Islet precursor cell (in vitro differentiated cells): ENCODE measurements at regions not wholly inside any gene's neighbourhood (a gene's known extent, or its start where the extent isn't known, plus 50 kb on each side); places are given as distances from the start of the nearest gene placed in this dataset.
A peak's percentile ranks its signal among the peaks of the same experiment; 100 is the strongest.
"Not testable (repeated sequence)": the region's sequence is repeated elsewhere in the genome, so short reads cannot be mapped to it uniquely, and the experiment has no call there.

Experiments
- DNase-seq: peaks from one replicate; pipeline ENCODE4 v3.0.0-alpha.2; 2018

- DNase-seq, result not testable (repeated sequence)
Measured at GRCh38 chr21:18096413-18096812, 148.2 kb upstream of the CHODL start.

- no peak for DNase-seq
Measured at GRCh38 chr21:18089786-18090185, 154.8 kb upstream of the CHODL start.

DNA sequence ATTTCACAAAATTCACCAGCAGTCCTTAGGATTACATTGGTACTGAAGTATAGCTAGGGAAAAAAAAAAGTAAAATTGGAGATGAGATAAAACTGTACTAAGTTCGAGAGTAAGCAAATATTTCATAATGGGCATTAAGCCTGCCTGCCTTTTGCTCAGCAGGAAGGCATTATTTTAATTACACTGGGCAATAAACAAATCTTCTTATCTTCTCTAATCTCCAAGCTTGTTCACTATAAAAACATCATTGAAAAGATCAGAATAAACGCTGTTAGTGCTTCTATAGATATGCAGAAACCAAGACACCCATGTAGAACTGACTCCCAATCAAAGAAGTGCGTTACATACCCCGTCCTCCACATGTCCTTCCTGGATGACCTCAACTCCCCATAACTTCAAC, 174.2 kb upstream of the CHODL start:
- DNase-seq, result no peak

DNA sequence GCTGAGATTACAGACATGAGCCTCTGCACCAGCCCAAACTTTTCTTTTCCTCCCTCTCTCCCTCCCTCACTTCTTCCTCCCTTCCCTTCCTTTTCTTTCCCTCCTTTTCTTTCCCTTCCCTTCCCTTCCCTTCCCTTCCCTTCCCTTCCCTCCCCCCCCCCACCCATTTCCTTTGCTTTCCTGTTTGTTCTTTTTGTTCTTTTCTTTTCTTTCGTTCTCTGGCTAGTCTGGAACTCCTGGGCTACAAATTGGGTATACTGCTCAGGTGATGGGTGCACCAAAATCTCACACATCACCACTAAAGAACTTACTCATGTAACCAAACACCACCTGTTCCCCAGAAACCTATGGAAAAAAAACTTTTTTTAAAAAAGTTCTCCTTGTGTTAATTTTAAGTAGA, 174.8 kb upstream of the CHODL start:
- no peak for DNase-seq

GRCh38 chr21:18060402-18060801, 184.2 kb upstream of the CHODL start:
- no peak for DNase-seq

DNA sequence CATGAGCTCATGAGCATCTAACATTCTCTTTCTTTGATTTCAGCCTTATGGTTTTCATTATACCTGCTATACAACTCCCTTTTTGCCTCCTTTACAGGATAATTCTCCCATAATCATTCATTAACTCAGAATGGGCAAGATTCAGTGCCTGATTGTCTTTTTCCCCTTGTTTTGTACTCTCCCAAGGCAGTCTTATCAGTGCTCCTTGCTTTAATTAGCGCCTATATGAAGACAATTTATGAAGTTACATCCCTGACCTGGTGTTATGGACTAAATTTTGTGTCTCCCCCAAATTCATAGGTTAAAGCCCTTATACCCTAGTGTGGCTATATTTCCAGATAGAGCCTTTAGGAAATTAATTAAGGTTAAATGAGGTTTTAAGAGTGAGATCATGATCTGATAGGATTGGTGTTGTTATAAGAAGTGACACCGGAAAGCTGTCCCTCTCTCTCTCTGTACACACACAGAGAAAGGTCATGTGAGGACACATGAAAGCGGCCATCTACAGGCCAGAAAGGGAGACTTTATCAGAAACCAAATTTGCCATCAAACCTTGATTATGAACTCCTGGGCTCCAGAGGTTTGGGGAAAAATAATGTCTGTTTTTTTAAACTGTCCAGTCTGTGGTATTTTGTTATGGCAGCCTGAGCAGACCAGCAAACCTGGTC, 185.8 kb upstream of the CHODL start:
- DNase-seq, result no peak

- DNase-seq, result no peak
Measured at GRCh38 chr21:18053151-18053550, 191.5 kb upstream of the CHODL start.

- no peak for DNase-seq
Measured at GRCh38 chr21:18049461-18049860, 195.2 kb upstream of the CHODL start.

GRCh38 chr21:18041012-18041411, 203.6 kb upstream of the CHODL start:
- peak; percentile 54 for DNase-seq

GRCh38 chr21:18030248-18030647, 211.1 kb upstream of the C21orf91 start:
- DNase-seq, result no peak

DNA sequence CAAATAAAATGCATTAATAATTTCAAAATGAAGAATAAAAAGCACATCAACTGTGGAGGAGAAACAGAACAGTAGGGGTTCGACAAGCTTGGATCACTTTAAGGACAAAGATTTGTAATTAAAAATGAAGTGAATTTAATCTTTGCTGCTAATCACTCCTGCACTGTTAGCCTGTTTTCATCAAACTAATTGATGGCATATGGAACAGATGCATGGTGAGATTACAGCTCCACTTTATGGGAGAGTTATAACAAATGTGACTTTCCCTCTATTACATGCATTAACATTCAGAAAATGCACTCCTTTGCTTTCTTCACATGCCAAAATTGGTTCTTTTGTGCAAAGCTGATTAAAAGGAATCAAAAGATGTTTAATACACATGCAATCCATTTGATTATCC, 207.2 kb upstream of the C21orf91 start:
- no peak for DNase-seq

GRCh38 chr21:18023711-18024110, 204.6 kb upstream of the C21orf91 start:
- no peak for DNase-seq

DNA sequence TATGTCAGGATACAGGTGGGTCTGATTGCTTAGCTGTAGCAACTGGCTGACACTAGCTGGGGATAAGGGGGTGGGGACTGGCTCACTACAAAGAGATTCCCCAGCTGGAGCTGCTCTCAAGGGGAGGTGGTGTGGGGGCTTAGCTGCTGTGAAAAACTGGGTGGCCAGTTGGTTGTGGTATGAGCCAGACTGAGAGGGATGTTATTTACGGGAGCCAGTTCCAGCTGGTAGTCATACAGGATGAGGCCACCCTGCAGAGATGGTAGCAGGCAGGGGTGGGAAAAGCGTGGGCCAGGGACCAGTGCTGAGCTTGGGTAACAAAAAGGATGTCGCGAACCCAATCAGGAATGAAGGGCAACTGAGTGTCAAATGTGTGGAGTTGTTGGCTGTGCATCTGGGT, 204.0 kb upstream of the C21orf91 start:
- DNase-seq, result no peak

DNA sequence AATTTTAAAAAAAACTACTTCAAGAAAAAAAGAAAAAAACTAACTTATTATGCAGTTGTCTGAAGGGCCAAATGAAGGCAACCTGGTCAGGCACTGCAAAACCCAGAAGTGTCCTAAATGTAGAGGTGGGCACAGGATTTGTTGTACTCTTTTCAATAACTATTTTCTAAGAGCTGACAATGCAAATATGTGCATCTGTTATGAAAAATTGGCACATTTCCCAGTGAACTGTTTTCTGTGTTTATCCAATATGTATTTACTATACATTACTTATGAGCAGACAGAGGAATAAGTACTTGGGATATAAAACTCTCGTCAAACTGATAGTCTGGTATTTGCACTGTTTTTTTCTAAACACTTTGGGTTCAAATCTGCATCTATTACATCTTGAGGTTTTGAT, 188.0 kb upstream of the C21orf91 start:
- no peak for DNase-seq

GRCh38 chr21:18006691-18007090, 187.5 kb upstream of the C21orf91 start:
- DNase-seq, result no peak

DNA sequence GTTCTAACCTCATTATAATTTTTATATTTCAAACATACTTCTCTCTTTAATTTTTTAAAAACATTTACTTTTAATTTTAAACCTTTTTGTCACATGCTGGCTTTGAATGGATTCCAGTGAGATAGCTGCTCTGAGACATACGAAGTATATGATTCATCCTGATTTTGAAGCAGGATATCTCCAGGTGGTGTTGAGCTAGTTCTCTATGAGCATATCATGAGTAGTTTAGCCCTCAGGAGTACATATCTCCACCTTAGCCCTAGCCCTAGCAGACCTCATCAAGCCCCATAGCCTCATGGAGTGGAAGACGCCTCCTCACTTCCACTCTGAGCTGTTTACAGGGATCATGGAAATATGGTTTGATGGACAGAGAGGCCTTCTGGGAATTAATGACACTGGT, 183.2 kb upstream of the C21orf91 start:
- no peak for DNase-seq

- DNase-seq, result no peak
Measured at GRCh38 chr21:18000981-18001686, 182.0 kb upstream of the C21orf91 start.

GRCh38 chr21:17998599-17998998, 179.4 kb upstream of the C21orf91 start:
- not testable (repeated sequence) for DNase-seq

DNA sequence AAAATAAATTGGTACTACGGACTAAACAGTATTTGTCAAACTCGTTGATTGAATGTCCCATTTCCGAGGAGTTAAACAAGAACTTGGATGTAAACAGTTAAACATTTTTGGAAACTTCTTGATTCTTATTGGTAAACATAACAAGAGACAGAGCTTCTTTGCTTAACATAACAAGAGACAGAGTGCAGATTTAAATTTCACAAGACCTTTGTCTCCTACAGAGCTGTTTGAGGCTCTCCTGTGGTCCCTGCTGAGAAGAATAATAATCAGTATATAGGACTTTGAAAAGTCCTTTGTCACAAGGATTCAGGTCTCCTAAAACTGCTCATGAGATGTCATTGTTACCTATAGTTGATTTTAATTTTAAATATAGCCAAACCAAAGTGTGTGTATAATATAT, 170.6 kb upstream of the C21orf91 start:
- no peak for DNase-seq

DNA sequence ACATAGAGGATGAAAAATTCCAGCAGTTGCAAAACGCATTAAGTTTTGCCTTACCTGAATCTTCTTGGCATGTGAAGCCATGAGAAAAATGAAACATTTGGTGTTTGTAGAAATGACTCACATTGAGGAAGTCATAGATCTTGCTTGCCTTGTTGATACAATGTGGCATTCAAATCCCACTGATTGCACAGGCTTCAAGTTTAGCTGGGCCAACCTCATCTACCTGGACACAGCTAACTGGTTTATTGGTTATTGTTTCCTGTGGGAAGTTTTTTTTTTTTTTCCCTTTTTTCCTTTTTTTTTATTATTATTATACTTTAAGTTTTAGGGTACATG, 168.9 kb upstream of the C21orf91 start:
- no peak for DNase-seq

- no peak for DNase-seq
Measured at GRCh38 chr21:17987382-17988101, 168.4 kb upstream of the C21orf91 start.

DNA sequence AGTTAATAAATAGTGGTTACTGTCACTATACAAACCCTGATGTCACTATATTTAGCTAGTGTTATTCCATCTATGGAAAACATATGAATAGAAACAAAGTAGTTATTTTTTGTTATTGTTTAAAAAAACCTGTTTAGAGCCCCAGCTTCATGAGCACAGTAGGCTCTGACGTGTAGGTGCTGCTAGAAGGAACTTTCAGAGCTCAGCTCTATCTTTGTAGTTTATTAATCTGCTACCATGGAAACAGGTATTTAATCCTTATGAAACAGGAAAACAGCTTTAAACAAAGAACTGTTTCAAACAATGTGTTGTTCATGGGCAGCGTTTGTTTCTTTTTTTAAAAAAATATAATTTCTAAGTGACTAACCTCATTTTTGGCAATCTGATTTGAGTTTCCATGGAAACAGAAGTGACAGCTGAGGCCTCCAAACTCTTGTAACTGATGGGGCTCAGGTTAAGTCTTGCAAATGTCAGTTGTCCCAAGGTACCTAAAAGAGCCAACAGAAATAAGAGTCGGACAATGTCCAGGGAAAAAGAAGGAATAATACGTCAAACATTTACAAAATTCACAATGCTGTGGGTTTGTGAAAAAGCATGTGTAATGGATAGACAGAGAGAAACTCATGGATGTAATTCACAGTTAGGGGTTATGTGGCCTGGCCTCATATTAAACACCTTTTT, 162.0 kb upstream of the C21orf91 start:
- no peak for DNase-seq

DNA sequence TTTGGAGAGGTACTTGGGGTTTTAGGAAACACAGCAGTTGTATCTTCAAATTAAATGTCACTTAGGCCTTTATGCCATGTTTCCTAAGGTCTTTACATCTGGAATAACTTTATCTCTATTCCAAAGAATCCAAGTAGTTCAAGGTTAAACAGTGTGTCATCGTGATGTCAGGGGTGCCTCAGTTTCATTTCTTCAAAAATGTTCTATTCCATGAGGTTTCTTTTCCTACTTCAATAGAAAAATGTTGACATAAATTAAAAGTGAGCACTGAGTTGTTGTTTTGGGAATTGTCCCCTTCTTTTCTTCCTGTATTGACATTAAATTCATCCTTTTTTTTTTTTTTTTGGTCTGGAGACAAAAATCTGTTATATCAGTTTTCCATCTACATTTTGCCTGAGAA, 160.6 kb upstream of the C21orf91 start:
- DNase-seq, result no peak

DNA sequence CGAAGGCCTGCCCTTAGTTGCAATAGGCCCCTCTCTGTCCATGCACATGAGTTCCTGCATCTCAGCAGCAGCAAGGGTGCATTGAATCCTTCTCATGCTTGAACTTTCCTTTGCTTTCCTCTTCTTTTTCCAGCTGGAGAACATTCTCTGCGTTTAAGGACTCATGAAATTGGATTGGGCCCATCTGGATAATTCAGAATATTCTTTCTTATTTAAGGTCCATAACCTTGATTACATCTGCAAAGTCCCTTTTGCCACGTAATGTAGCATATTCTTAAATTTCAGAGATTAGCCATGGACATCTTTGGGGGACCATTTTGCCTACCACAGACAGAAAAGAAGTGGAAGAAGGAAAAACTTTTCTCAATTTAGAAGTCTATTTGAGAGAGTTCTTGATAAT, 159.7 kb upstream of the C21orf91 start:
- no peak for DNase-seq
